Mesenchymal stem cell (in vitro differentiated cells and primary cell): ENCODE measurements at regions not wholly inside any gene's neighbourhood (a gene's known extent, or its start where the extent isn't known, plus 50 kb on each side); places are given as distances from the start of the nearest gene placed in this dataset.

Source experiments
- DNase-seq: peaks from one replicate; pipeline ENCODE4 v3.0.0-alpha.2; 2013
- H2AFZ ChIP-seq: one replicate; pipeline ENCODE4 v1.6.1; 2013; ENCODE audit warnings: low read depth, mild to moderate bottlenecking, control low read depth, inconsistent platforms, low read length, moderate library complexity
- H2AK5ac ChIP-seq: 2 replicates; pipeline ENCODE4 v1.6.1; 2013; ENCODE audit warnings: low read length, moderate library complexity, mild to moderate bottlenecking, inconsistent platforms; ENCODE audit not compliant: severe bottlenecking
- H2BK120ac ChIP-seq: one replicate; pipeline ENCODE4 v1.6.1; 2013; ENCODE audit warnings: low read depth, mild to moderate bottlenecking, inconsistent platforms, low read length, moderate library complexity
- H2BK12ac ChIP-seq, 2 experiments: one replicate each; pipeline ENCODE4 v1.6.1; 2013; ENCODE audit warnings: inconsistent platforms in 2 of 2, low read length in 2 of 2, mild to moderate bottlenecking in 2 of 2, moderate library complexity in 2 of 2, control low read depth in 1 of 2
- H2BK15ac ChIP-seq: one replicate; pipeline ENCODE4 v1.6.1; 2013; ENCODE audit warnings: mild to moderate bottlenecking, low read depth, inconsistent platforms; ENCODE audit not compliant: poor library complexity, severe bottlenecking
- H2BK5ac ChIP-seq: 2 replicates; pipeline ENCODE4 v1.6.1; 2013; ENCODE audit warnings: low read depth, mild to moderate bottlenecking, low read length, control low read depth, inconsistent platforms; ENCODE audit not compliant: poor library complexity, severe bottlenecking
- H3K14ac ChIP-seq, 2 experiments: one replicate each; pipeline ENCODE4 v1.6.1; 2013; ENCODE audit warnings: inconsistent platforms in 2 of 2, low read length in 2 of 2, control low read depth in 1 of 2, mild to moderate bottlenecking in 1 of 2, moderate library complexity in 1 of 2
- H3K18ac ChIP-seq, 2 experiments: one replicate each; pipeline ENCODE4 v1.6.1; 2013; ENCODE audit warnings: inconsistent platforms in 2 of 2, low read length in 2 of 2, control low read depth in 1 of 2, low read depth in 1 of 2, mild to moderate bottlenecking in 1 of 2
- H3K23ac ChIP-seq, 2 experiments: one replicate each; pipeline ENCODE4 v1.6.1; 2013; ENCODE audit warnings: inconsistent platforms in 2 of 2, low read length in 2 of 2, mild to moderate bottlenecking in 2 of 2, moderate library complexity in 2 of 2, control low read depth in 1 of 2
- H3K27ac ChIP-seq: 2 replicates; pipeline ENCODE4 v1.5.1; 2013; ENCODE audit warnings: mild to moderate bottlenecking, moderate library complexity, low read length, control low read depth, inconsistent platforms; ENCODE audit not compliant: poor library complexity, severe bottlenecking
- H3K27me3 ChIP-seq, 2 experiments: 2 replicates each; pipeline versions ENCODE4 v1.6.1 to v1.7.0; 2013; ENCODE audit warnings: low read length in 2 of 2, mild to moderate bottlenecking in 2 of 2, moderate library complexity in 2 of 2, control low read depth in 1 of 2, inconsistent platforms in 1 of 2; ENCODE audit not compliant: control insufficient read depth in 1 of 2, insufficient read depth in 1 of 2
- H3K36me3 ChIP-seq, 2 experiments: 2 replicates each; pipeline versions ENCODE4 v1.6.1 to v1.7.0; 2013; ENCODE audit warnings: low read length in 2 of 2, control low read depth in 1 of 2, inconsistent platforms in 1 of 2, low read depth in 1 of 2, mild to moderate bottlenecking in 1 of 2; ENCODE audit not compliant: insufficient read depth in 2 of 2, control insufficient read depth in 1 of 2
- H3K4ac ChIP-seq, 2 experiments: one replicate each; pipeline ENCODE4 v1.6.1; 2013; ENCODE audit warnings: inconsistent platforms in 2 of 2, low read length in 2 of 2, mild to moderate bottlenecking in 2 of 2, moderate library complexity in 2 of 2, control low read depth in 1 of 2, low read depth in 1 of 2
- H3K4me1 ChIP-seq: 2 replicates; pipeline ENCODE4 v1.6.1; 2013; ENCODE audit warnings: low read depth, low read length, control low read depth; ENCODE audit not compliant: control insufficient read depth, insufficient read depth
- H3K4me2 ChIP-seq: 2 replicates; pipeline ENCODE4 v1.6.1; 2013; ENCODE audit warnings: low read length, mild to moderate bottlenecking, inconsistent platforms; ENCODE audit not compliant: poor library complexity, severe bottlenecking
- H3K4me3 ChIP-seq, 2 experiments: 2 replicates each; pipeline versions ENCODE4 v1.5.1 to v1.7.0; 2013; ENCODE audit warnings: low read length in 2 of 2, mild to moderate bottlenecking in 2 of 2, control low read depth in 1 of 2, low read depth in 1 of 2; ENCODE audit not compliant: insufficient read depth in 1 of 2
- H3K79me1 ChIP-seq: replicated peaks from 2 replicates; pipeline ENCODE4 v1.6.1; 2013; ENCODE audit warnings: mild to moderate bottlenecking, control low read depth, low read length, inconsistent platforms; ENCODE audit not compliant: poor library complexity, severe bottlenecking
- H3K9ac ChIP-seq: 2 replicates; pipeline ENCODE4 v1.7.0; 2013; ENCODE audit warnings: mild to moderate bottlenecking, low read length, moderate library complexity
- H3K9me3 ChIP-seq: 2 replicates; pipeline ENCODE4 v1.7.0; 2013; ENCODE audit warnings: mild to moderate bottlenecking, low read length; ENCODE audit not compliant: control insufficient read depth
- H4K8ac ChIP-seq: one replicate; pipeline ENCODE4 v1.6.1; 2013; ENCODE audit warnings: inconsistent platforms, mild to moderate bottlenecking, low read length, moderate library complexity
- H4K91ac ChIP-seq: one replicate; pipeline ENCODE4 v1.6.1; 2013; ENCODE audit warnings: mild to moderate bottlenecking, low read length, inconsistent platforms
- WGBS: methylation state at CpG from one replicate; pipeline ENCODE4 v1.1.7; 2013; ENCODE audit warnings: mixed read lengths; 5-methylcytosine and 5-hydroxymethylcytosine counted together

GRCh38 chr5:3056866-3057265 is 305.4 kb upstream of the IRX2 start:
- peaks cover 59% of the 10 kb centered on the region for H3K9me3 ChIP-seq
- no peak overlapping the region for H3K18ac ChIP-seq
- H3K9ac ChIP-seq = no peak overlapping the region
- no peak overlapping the region for H3K4ac ChIP-seq
- no peaks in the 10 kb centered on the region for H3K27me3 ChIP-seq
- no peaks in the 10 kb centered on the region for H3K79me1 ChIP-seq
- no peak overlapping the region for H2BK15ac ChIP-seq
- H3K27ac ChIP-seq = no peak overlapping the region
- no peak overlapping the region for H4K8ac ChIP-seq
- H3K4me3 ChIP-seq = no peak overlapping the region
- no peak overlapping the region for H2AFZ ChIP-seq
- H2BK12ac ChIP-seq = no peak overlapping the region
- H3K23ac ChIP-seq = no peak overlapping the region
- H2AK5ac ChIP-seq = no peak overlapping the region
- H3K36me3 ChIP-seq = no peaks in the 10 kb centered on the region
- WGBS = 42% methylated on average over 10 of the region's 10 CpGs
- H2BK120ac ChIP-seq = no peak overlapping the region
- H2BK5ac ChIP-seq = no peak overlapping the region
- no peak overlapping the region for H3K4me2 ChIP-seq
- no peaks in the 10 kb centered on the region for H3K4me1 ChIP-seq
- no peak overlapping the region for H3K14ac ChIP-seq
- H4K91ac ChIP-seq = no peak overlapping the region
- DNase-seq = no peak

- no peak overlapping the region for H2BK120ac ChIP-seq
- H3K36me3 ChIP-seq = no peaks in the 10 kb centered on the region
- no peak overlapping the region for H3K4ac ChIP-seq
- H2AK5ac ChIP-seq = no peak overlapping the region
- no peak overlapping the region for H3K4me2 ChIP-seq
- no peak overlapping the region for H2AFZ ChIP-seq
- WGBS = 82% methylated on average over 16 of the region's 16 CpGs
- no peak overlapping the region for H3K23ac ChIP-seq
- H3K79me1 ChIP-seq = no peaks in the 10 kb centered on the region
- no peaks in the 10 kb centered on the region for H3K27me3 ChIP-seq
- no peak for DNase-seq
- no peak overlapping the region for H3K9ac ChIP-seq
- no peak overlapping the region for H3K18ac ChIP-seq
- peaks cover 26% of the 10 kb centered on the region for H3K9me3 ChIP-seq
- H2BK12ac ChIP-seq = no peak overlapping the region
- H3K14ac ChIP-seq = no peak overlapping the region
- no peak overlapping the region for H3K4me3 ChIP-seq
- H4K91ac ChIP-seq = no peak overlapping the region
- H4K8ac ChIP-seq = no peak overlapping the region
- H3K27ac ChIP-seq = no peak overlapping the region
- H2BK15ac ChIP-seq = no peak overlapping the region
- no peak overlapping the region for H2BK5ac ChIP-seq
- no peaks in the 10 kb centered on the region for H3K4me1 ChIP-seq
Observed at GRCh38 chr5:3051400-3051799, 299.9 kb upstream of the IRX2 start.

GRCh38 chr5:3050863-3051262 is 299.4 kb upstream of the IRX2 start:
- Histone ChIP-seq H3K79me1 (no peaks in the 10 kb centered on the region), H3K4ac (no peak overlapping the region), H2BK15ac (no peak overlapping the region), H3K23ac (no peak overlapping the region), H4K8ac (no peak overlapping the region), H2BK5ac (no peak overlapping the region), H3K4me3 (no peak overlapping the region), H3K4me2 (no peak overlapping the region), H3K14ac (no peak overlapping the region), H3K27ac (no peak overlapping the region), H3K18ac (no peak overlapping the region), H3K4me1 (no peaks in the 10 kb centered on the region), H2AFZ (no peak overlapping the region), H3K9ac (no peak overlapping the region), H2BK12ac (no peak overlapping the region), H2AK5ac (no peak overlapping the region), H3K36me3 (no peaks in the 10 kb centered on the region), H4K91ac (no peak overlapping the region), H3K27me3 (no peaks in the 10 kb centered on the region), H3K9me3 (peaks cover 24% of the 10 kb centered on the region), H2BK120ac (no peak overlapping the region)
- DNase-seq = no peak
- WGBS = 89% methylated on average over 13 of the region's 13 CpGs

- Histone ChIP-seq H3K4me3 (no peak overlapping the region), H3K18ac (no peak overlapping the region), H3K79me1 (no peaks in the 10 kb centered on the region), H3K27ac (no peak overlapping the region), H3K27me3 (no peaks in the 10 kb centered on the region), H3K4me1 (no peaks in the 10 kb centered on the region), H2BK120ac (no peak overlapping the region), H2BK15ac (no peak overlapping the region), H3K4me2 (no peak overlapping the region), H3K14ac (no peak overlapping the region), H3K4ac (no peak overlapping the region), H3K9me3 (peaks cover 18% of the 10 kb centered on the region), H3K9ac (no peak overlapping the region), H3K36me3 (no peaks in the 10 kb centered on the region), H2AK5ac (no peak overlapping the region), H2BK12ac (no peak overlapping the region), H2BK5ac (no peak overlapping the region), H4K91ac (no peak overlapping the region), H3K23ac (no peak overlapping the region), H2AFZ (no peak overlapping the region), H4K8ac (no peak overlapping the region)
- WGBS = 82% methylated on average over 11 of the region's 11 CpGs
- DNase-seq = no peak
Observed at GRCh38 chr5:3049261-3049660, 297.8 kb upstream of the IRX2 start.
